IMR-90 (cell line): ENCODE measurements at regions not wholly inside any gene's neighbourhood (a gene's known extent, or its start where the extent isn't known, plus 50 kb on each side); places are given as distances from the start of the nearest gene placed in this dataset.

Experiments used
- ATAC-seq: fragments of 200-7000 bp; cut with Tn5 transposase; 2 replicates; pipeline ENCODE4 v1.9.1; 2020; ENCODE audit warnings: low read depth, mild to moderate bottlenecking, moderate library complexity
- BruUV-seq: library from RNA; stranded (reverse); fragments of 400-500 nt; replicated peaks from 2 replicates; lab custom pipeline; 2021; lab: Mats Ljungman, UMichigan
- CTCF ChIA-PET: fragments of 300-600 bp; formaldehyde crosslinking; extraction: SDS; loops from one replicate; lab custom pipeline; 2021; ENCODE audit warnings: antibody characterized with exemption; lab: Yijun Ruan, JAX
- POLR2A ChIA-PET: fragments of 300-600 bp; sonication (Branson Sonifier 250); formaldehyde crosslinking; loops from one replicate; lab custom pipeline; 2022; ENCODE audit warnings: antibody characterized with exemption; ENCODE audit not compliant: unreplicated experiment; lab: Charles Lee
- DNase-seq: peaks from one replicate; pipeline ENCODE4 v3.0.0; 2013
- H2AFZ ChIP-seq: replicated peaks from 2 replicates; pipeline ENCODE3; 2013; ENCODE audit warnings: low read length, mild to moderate bottlenecking; ENCODE audit not compliant: poor library complexity
- H2AK5ac ChIP-seq: 2 replicates; pipeline ENCODE4 v1.6.1; 2013; ENCODE audit warnings: low read depth, low read length, inconsistent platforms
- H2AK9ac ChIP-seq: replicated peaks from 2 replicates; pipeline ENCODE3; 2013; ENCODE audit warnings: mild to moderate bottlenecking, low read depth, low read length, moderate library complexity; ENCODE audit not compliant: poor library complexity
- H2BK120ac ChIP-seq: 2 replicates; pipeline ENCODE4 v1.6.1; 2013; ENCODE audit warnings: low read depth, low read length, inconsistent platforms
- H2BK15ac ChIP-seq: 3 replicates; pipeline ENCODE4 v1.6.1; 2013; ENCODE audit warnings: low read depth, low read length, inconsistent platforms
- H2BK20ac ChIP-seq: 2 replicates; pipeline ENCODE4 v1.6.1; 2013; ENCODE audit warnings: low read depth, mild to moderate bottlenecking, inconsistent platforms, low read length, moderate library complexity
- H2BK5ac ChIP-seq: 2 replicates; pipeline ENCODE4 v1.6.1; 2013; ENCODE audit warnings: mild to moderate bottlenecking, low read depth, low read length, inconsistent platforms; ENCODE audit not compliant: poor library complexity, severe bottlenecking
- H3K14ac ChIP-seq: replicated peaks from 2 replicates; pipeline ENCODE4 v1.6.1; 2013; ENCODE audit warnings: low read depth, low read length, inconsistent platforms
- H3K18ac ChIP-seq: 2 replicates; pipeline ENCODE4 v1.6.1; 2013; ENCODE audit warnings: low read depth, low read length, control low read depth
- H3K23ac ChIP-seq: 2 replicates; pipeline ENCODE4 v1.6.1; 2013; ENCODE audit warnings: low read depth, low read length, inconsistent platforms
- H3K27ac ChIP-seq: 2 replicates; pipeline ENCODE4 v1.5.1; 2013; ENCODE audit warnings: mild to moderate bottlenecking, control low read depth, low read length; ENCODE audit not compliant: insufficient read depth
- H3K27me3 ChIP-seq: 2 replicates; pipeline ENCODE4 v1.6.1; 2013; ENCODE audit warnings: low read length; ENCODE audit not compliant: control insufficient read depth, insufficient read depth
- H3K36me3 ChIP-seq: 2 replicates; pipeline ENCODE4 v1.6.1; 2013; ENCODE audit warnings: low read length, mixed read lengths; ENCODE audit not compliant: control insufficient read depth, insufficient read depth
- H3K4ac ChIP-seq: 2 replicates; pipeline ENCODE4 v1.6.1; 2013; ENCODE audit warnings: low read depth, low read length, inconsistent platforms
- H3K4me1 ChIP-seq: 2 replicates; pipeline ENCODE4 v1.6.1; 2013; ENCODE audit warnings: low read length, mixed read lengths; ENCODE audit not compliant: control insufficient read depth, insufficient read depth
- H3K4me2 ChIP-seq: 2 replicates; pipeline ENCODE4 v1.6.1; 2013; ENCODE audit warnings: low read depth, mild to moderate bottlenecking, control low read depth, low read length, moderate library complexity
- H3K4me3 ChIP-seq: 2 replicates; pipeline ENCODE4 v1.5.1; 2013; ENCODE audit warnings: low read depth, mild to moderate bottlenecking, control low read depth, low read length, moderate library complexity; ENCODE audit not compliant: insufficient read depth
- H3K56ac ChIP-seq: 2 replicates; pipeline ENCODE4 v1.6.1; 2013; ENCODE audit warnings: low read length, inconsistent platforms; ENCODE audit not compliant: insufficient read depth; ENCODE audit errors: extremely low read depth
- H3K79me1 ChIP-seq, 2 experiments: 2 replicates each; pipeline ENCODE4 v1.6.1; 2013; ENCODE audit warnings: low read length in 2 of 2, inconsistent platforms in 1 of 2, low read depth in 1 of 2
- H3K9ac ChIP-seq: 2 replicates; pipeline ENCODE4 v1.6.1; 2013; ENCODE audit warnings: low read depth, low read length, control low read depth
- H3K9me1 ChIP-seq: 2 replicates; pipeline ENCODE4 v1.6.1; 2013; ENCODE audit warnings: low read length, inconsistent platforms; ENCODE audit not compliant: insufficient read depth
- H3K9me3 ChIP-seq: 2 replicates; pipeline ENCODE4 v1.6.1; 2013; ENCODE audit warnings: low read length; ENCODE audit not compliant: control insufficient read depth, insufficient read depth
- H4K20me1 ChIP-seq: 2 replicates; pipeline ENCODE4 v1.6.1; 2013; ENCODE audit warnings: low read length, inconsistent platforms; ENCODE audit not compliant: insufficient read depth
- H4K5ac ChIP-seq: 2 replicates; pipeline ENCODE4 v1.6.1; 2013; ENCODE audit warnings: mild to moderate bottlenecking, low read depth, low read length, control low read depth
- H4K8ac ChIP-seq, 2 experiments: 2 replicates each; pipeline ENCODE4 v1.6.1; 2013; ENCODE audit warnings: low read depth in 2 of 2, low read length in 2 of 2, control low read depth in 1 of 2, inconsistent platforms in 1 of 2
- H4K91ac ChIP-seq: 2 replicates; pipeline ENCODE4 v1.6.1; 2013; ENCODE audit warnings: low read depth, low read length, inconsistent platforms; ENCODE audit not compliant: insufficient read depth
- BHLHE40 ChIP-seq: fragments of 150-350 bp; IDR thresholded peaks from 2 replicates; pipeline ENCODE4 v1.6.1; 2016; ENCODE audit warnings: mild to moderate bottlenecking, low read depth, low read length
- CHD1 ChIP-seq: IDR thresholded peaks from 2 replicates; pipeline ENCODE4 v1.6.1; 2012; ENCODE audit warnings: low read depth, low read length, improper control_type of control experiment
- ELK1 ChIP-seq: fragments of 150-350 bp; IDR thresholded peaks from 2 replicates; pipeline ENCODE4 v1.6.1; 2016; ENCODE audit warnings: low read depth, mild to moderate bottlenecking, low read length, moderate library complexity, borderline replicate concordance
- FOS ChIP-seq: fragments of 150-350 bp; IDR thresholded peaks from 2 replicates; pipeline ENCODE4 v1.6.1; 2016; ENCODE audit warnings: low read depth, low read length
- MAFK ChIP-seq: IDR thresholded peaks from 2 replicates; pipeline ENCODE4 v1.6.1; 2012; ENCODE audit warnings: low read depth, low read length, improper control_type of control experiment
- MAZ ChIP-seq: IDR thresholded peaks from 2 replicates; pipeline ENCODE4 v1.6.1; 2012; ENCODE audit warnings: low read depth, mild to moderate bottlenecking, low read length, improper control_type of control experiment, moderate library complexity, borderline replicate concordance
- MXI1 ChIP-seq: IDR thresholded peaks from 2 replicates; pipeline ENCODE4 v1.6.1; 2012; ENCODE audit warnings: low read depth, mild to moderate bottlenecking, low read length, moderate library complexity, borderline replicate concordance
- NFE2L2 ChIP-seq: fragments of 150-350 bp; IDR thresholded peaks from 2 replicates; pipeline ENCODE4 v1.6.1; 2016; ENCODE audit warnings: low read depth, mild to moderate bottlenecking, low read length
- POLR2A ChIP-seq: IDR thresholded peaks from 2 replicates; pipeline ENCODE4 v1.6.1; 2012; ENCODE audit warnings: mild to moderate bottlenecking, low read depth, low read length
- SMC3 ChIP-seq: fragments of 150-350 bp; IDR thresholded peaks from 2 replicates; pipeline ENCODE4 v1.6.1; 2016; ENCODE audit warnings: low read depth, mild to moderate bottlenecking, antibody characterized with exemption, low read length, moderate library complexity
- USF2 ChIP-seq: fragments of 150-350 bp; IDR thresholded peaks from 2 replicates; pipeline ENCODE4 v1.6.1; 2017; ENCODE audit warnings: mild to moderate bottlenecking, antibody characterized with exemption, low read length, low read depth
- WGBS, 2 experiments: methylation state at CpG; one replicate each; pipeline versions ENCODE4 v1.1.5 to v1.1.7; 2013; ENCODE audit warnings: missing lambda C conversion rate in 2 of 2; ENCODE audit not compliant: insufficient read length in 1 of 2; ENCODE audit errors: extremely low coverage in 2 of 2; 5-methylcytosine and 5-hydroxymethylcytosine counted together
- dilution Hi-C: fragments of 300-500 bp; cut with HindIII; formaldehyde crosslinking; loops from one replicate; pipeline ENCODE4 v1.14.3; 2018; ENCODE audit warnings: low sequenced_read_pairs; ENCODE audit not compliant: unreplicated experiment
- in situ Hi-C: fragments of 300-500 bp; cut with MboI; formaldehyde crosslinking; loops from 3 replicates; pipeline ENCODE4 v1.14.3; 2019; ENCODE audit warnings: low sequenced_read_pairs, inconsistent platforms, mixed read lengths
- intact Hi-C: fragments of 100-400 bp; cut with micrococcal nuclease; formaldehyde crosslinking; loops from 2 replicates; pipeline ENCODE4 v1.10.0; 2022
- TF ChIP-seq, protein P1 (sequence below): conservative IDR thresholded peaks from 2 replicates; pipeline ENCODE4 v1.5.1; 2012; ENCODE audit warnings: mild to moderate bottlenecking, low read depth, low read length, improper control_type of control experiment

DNA sequence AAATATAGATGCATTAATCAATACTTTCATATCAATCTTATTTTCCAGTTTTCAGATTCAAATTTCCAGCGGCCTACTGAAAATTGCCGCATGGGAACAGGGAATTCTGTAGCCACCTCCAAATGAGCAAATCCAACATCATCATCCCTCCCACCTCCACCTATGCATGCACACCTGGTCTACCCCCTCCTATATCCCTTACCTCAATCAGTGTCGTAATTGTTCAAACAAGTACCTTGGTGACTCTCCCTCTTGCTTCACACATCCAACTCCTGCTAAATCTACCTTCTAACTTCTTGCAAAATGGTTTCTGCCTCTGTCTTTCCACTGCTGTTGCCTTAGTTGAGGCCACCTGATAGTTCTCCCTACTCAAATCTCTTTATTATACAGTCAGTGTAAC lies 160.1 kb downstream of the SOX9 start:
- TF ChIP-seq BHLHE40: no peak
- no peak for TF ChIP-seq ELK1
- TF ChIP-seq MXI1: no peak
- no peak for TF ChIP-seq MAFK
- TF ChIP-seq, protein P1, sequence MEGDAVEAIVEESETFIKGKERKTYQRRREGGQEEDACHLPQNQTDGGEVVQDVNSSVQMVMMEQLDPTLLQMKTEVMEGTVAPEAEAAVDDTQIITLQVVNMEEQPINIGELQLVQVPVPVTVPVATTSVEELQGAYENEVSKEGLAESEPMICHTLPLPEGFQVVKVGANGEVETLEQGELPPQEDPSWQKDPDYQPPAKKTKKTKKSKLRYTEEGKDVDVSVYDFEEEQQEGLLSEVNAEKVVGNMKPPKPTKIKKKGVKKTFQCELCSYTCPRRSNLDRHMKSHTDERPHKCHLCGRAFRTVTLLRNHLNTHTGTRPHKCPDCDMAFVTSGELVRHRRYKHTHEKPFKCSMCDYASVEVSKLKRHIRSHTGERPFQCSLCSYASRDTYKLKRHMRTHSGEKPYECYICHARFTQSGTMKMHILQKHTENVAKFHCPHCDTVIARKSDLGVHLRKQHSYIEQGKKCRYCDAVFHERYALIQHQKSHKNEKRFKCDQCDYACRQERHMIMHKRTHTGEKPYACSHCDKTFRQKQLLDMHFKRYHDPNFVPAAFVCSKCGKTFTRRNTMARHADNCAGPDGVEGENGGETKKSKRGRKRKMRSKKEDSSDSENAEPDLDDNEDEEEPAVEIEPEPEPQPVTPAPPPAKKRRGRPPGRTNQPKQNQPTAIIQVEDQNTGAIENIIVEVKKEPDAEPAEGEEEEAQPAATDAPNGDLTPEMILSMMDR: no peak
- no peak for TF ChIP-seq USF2
- no peak for TF ChIP-seq NFE2L2
- no peak for TF ChIP-seq FOS
- no peak for TF ChIP-seq POLR2A
- no peak for TF ChIP-seq SMC3
- TF ChIP-seq CHD1: no peak
- TF ChIP-seq MAZ: no peak
- no peak overlapping the region for H3K4ac ChIP-seq
- no peak overlapping the region for H3K14ac ChIP-seq
- no peak overlapping the region for H2AK5ac ChIP-seq
- ATAC-seq (no peak), DNase-seq (no peak)
- H3K4me3 ChIP-seq: no peak overlapping the region
- POLR2A ChIA-PET: no interaction called here
- H4K20me1 ChIP-seq: no peaks in the 10 kb centered on the region
- H3K9me1 ChIP-seq: no peaks in the 10 kb centered on the region
- no peaks in the 10 kb centered on the region for H3K36me3 ChIP-seq
- no peak overlapping the region for H2BK5ac ChIP-seq
- CTCF ChIA-PET: no interaction called here
- no peak overlapping the region for H4K5ac ChIP-seq
- no peak overlapping the region for H3K27ac ChIP-seq
- no peak overlapping the region for H3K9ac ChIP-seq
- H3K4me1 ChIP-seq: no peaks in the 10 kb centered on the region
- in situ Hi-C loops: no loop called here
- no peak overlapping the region for H2BK15ac ChIP-seq
- no peak overlapping the region for H2BK20ac ChIP-seq
- no peak overlapping the region for H4K91ac ChIP-seq
- no peak overlapping the region for H3K18ac ChIP-seq
- no peak overlapping the region for H3K23ac ChIP-seq
- H2AFZ ChIP-seq: no peak overlapping the region
- no peaks in the 10 kb centered on the region for H3K9me3 ChIP-seq
- no peak overlapping the region for H2AK9ac ChIP-seq
- 90% methylated on average over 3 of the region's 3 CpGs; no CpG with 5 or more reads in 1 of the 2 experiments for WGBS, 2 experiments
- no peak overlapping the region for H4K8ac ChIP-seq
- BruUV-seq: no TSS peak
- no peaks in the 10 kb centered on the region for H3K79me1 ChIP-seq
- H3K56ac ChIP-seq: no peak overlapping the region
- H3K4me2 ChIP-seq: no peak overlapping the region
- intact Hi-C loops: no loop called here
- H3K27me3 ChIP-seq: no peaks in the 10 kb centered on the region; the same call in 1 of the 2 replicates
- H2BK120ac ChIP-seq: no peak overlapping the region
- dilution Hi-C loops: no loop called here
